SK-N-SH (cell line): ENCODE measurements at regions not wholly inside any gene's neighbourhood (a gene's known extent, or its start where the extent isn't known, plus 50 kb on each side); places are given as distances from the start of the nearest gene placed in this dataset.

Experiments used
- CTCF ChIA-PET: fragments of 300-600, 350-600 bp; formaldehyde crosslinking; extraction: SDS; loops from one replicate; lab custom pipeline; 2021; lab: Yijun Ruan, JAX
- POLR2A ChIA-PET: fragments of 350-600 bp; sonication (Branson Sonifier 250); formaldehyde crosslinking; extraction: SDS; loops from one replicate; lab custom pipeline; 2020; ENCODE audit warnings: antibody characterized with exemption, inconsistent platforms; lab: Yijun Ruan, JAX
- DNase-seq: peaks from one replicate; pipeline ENCODE4 v3.0.0; 2012
- H2AFZ ChIP-seq: fragments of 200-600 bp; sonication (generic); 2 replicates; pipeline ENCODE4 v1.8.1; 2016; ENCODE audit warnings: antibody characterized with exemption, mild to moderate bottlenecking, low read depth
- H3F3A ChIP-seq: fragments of 200-600 bp; sonication (generic); replicated peaks from 2 replicates; pipeline ENCODE3; 2016; ENCODE audit warnings: antibody characterized with exemption, mild to moderate bottlenecking; ENCODE audit not compliant: insufficient read depth
- H3K27ac ChIP-seq, 2 experiments: fragments of 200-500 bp in 1 of 2; fragments of 200-600 bp in 1 of 2; sonication (Bioruptor generic) in 1 of 2; sonication (generic), shearing (Covaris generic) in 1 of 2; 2 replicates each; pipeline versions ENCODE4 v1.5.1 to v1.6.1; 2014 to 2016; ENCODE audit warnings: low read depth in 2 of 2, inconsistent platforms in 1 of 2, low read length in 1 of 2, mild to moderate bottlenecking in 1 of 2, mixed read lengths in 1 of 2
- H3K27me3 ChIP-seq: fragments of 200-600 bp; sonication (generic), shearing (Covaris generic); 2 replicates; pipeline ENCODE4 v1.6.1; 2016; ENCODE audit warnings: mixed run types; ENCODE audit not compliant: insufficient read depth
- H3K36me3 ChIP-seq, 2 experiments: fragments of 200-500 bp in 1 of 2; fragments of 200-600 bp in 1 of 2; sonication (Bioruptor generic) in 1 of 2; sonication (generic) in 1 of 2; replicated peaks in 1 of 2; 2 replicates each; pipeline versions ENCODE3 to v1.5.1; 2014 to 2016; ENCODE audit warnings: low read length in 1 of 2, mild to moderate bottlenecking in 1 of 2; ENCODE audit not compliant: insufficient read depth in 2 of 2, control insufficient read depth in 1 of 2
- H3K4me1 ChIP-seq, 2 experiments: fragments of 200-500 bp in 1 of 2; fragments of 200-600 bp in 1 of 2; sonication (Bioruptor generic) in 1 of 2; sonication (generic), shearing (Covaris generic) in 1 of 2; 2 replicates each; pipeline versions ENCODE4 v1.5.1 to v1.6.1; 2014 to 2016; ENCODE audit warnings: low read depth in 1 of 2, low read length in 1 of 2, mixed run types in 1 of 2; ENCODE audit not compliant: insufficient read depth in 2 of 2, control insufficient read depth in 1 of 2
- H3K4me2 ChIP-seq: fragments of 200-600 bp; sonication (generic), shearing (Covaris generic); 2 replicates; pipeline ENCODE4 v1.6.1; 2017; ENCODE audit warnings: mixed run types
- H3K4me3 ChIP-seq, 2 experiments: fragments of 200-500 bp in 1 of 2; fragments of 200-600 bp in 1 of 2; sonication (Bioruptor generic) in 1 of 2; sonication (generic), shearing (Covaris generic) in 1 of 2; 2 replicates each; pipeline versions ENCODE4 v1.5.1 to v1.8.1; 2014 to 2016; ENCODE audit warnings: low read depth in 2 of 2, inconsistent platforms in 1 of 2, low read length in 1 of 2, mild to moderate bottlenecking in 1 of 2, mixed read lengths in 1 of 2, moderate library complexity in 1 of 2
- H3K79me2 ChIP-seq: fragments of 200-600 bp; sonication (generic); 2 replicates; pipeline ENCODE4 v1.8.1; 2017; ENCODE audit warnings: mild to moderate bottlenecking; ENCODE audit not compliant: insufficient read depth
- H3K9ac ChIP-seq: fragments of 200-600 bp; sonication (generic); 2 replicates; pipeline ENCODE4 v1.6.1; 2017; ENCODE audit warnings: mixed run types
- H3K9me2 ChIP-seq: fragments of 200-600 bp; sonication (generic); 2 replicates; pipeline ENCODE4 v1.6.1; 2017; ENCODE audit warnings: mixed run types
- H3K9me3 ChIP-seq: fragments of 200-600 bp; sonication (generic); 2 replicates; pipeline ENCODE4 v1.6.1; 2017; ENCODE audit warnings: mixed run types, mild to moderate bottlenecking, moderate library complexity
- H4K20me1 ChIP-seq: fragments of 200-600 bp; sonication (generic); 2 replicates; pipeline ENCODE4 v1.6.1; 2017; ENCODE audit warnings: mild to moderate bottlenecking, mixed run types; ENCODE audit not compliant: insufficient read depth
- CTCF ChIP-seq: fragments of 200-600 bp; sonication (generic); IDR thresholded peaks from 2 replicates; pipeline ENCODE4 v1.6.1; 2017; ENCODE audit warnings: antibody characterized with exemption, mild to moderate bottlenecking, moderate library complexity
- ELF1 ChIP-seq: IDR thresholded peaks from 2 replicates; pipeline ENCODE4 v1.4.0; 2012
- EZH2phosphoT487 ChIP-seq: fragments of 200-600 bp; sonication (generic); IDR thresholded peaks from 2 replicates; pipeline ENCODE4 v1.6.1; 2017; ENCODE audit warnings: low read depth, mixed run types, mild to moderate bottlenecking, antibody characterized with exemption, moderate library complexity, borderline replicate concordance
- FOXJ3 ChIP-seq: sonication (generic); formaldehyde crosslinking; IDR thresholded peaks from 2 replicates; pipeline ENCODE4 v1.5.1; 2020; ENCODE audit warnings: mild to moderate bottlenecking, missing genetic modification reagents
- GABPA ChIP-seq: IDR thresholded peaks from 2 replicates; pipeline ENCODE4 v1.4.0; 2012; ENCODE audit warnings: low read depth, mild to moderate bottlenecking
- JUND ChIP-seq: IDR thresholded peaks from 2 replicates; pipeline ENCODE4 v1.4.0; 2012
- MEF2A ChIP-seq: IDR thresholded peaks from 2 replicates; pipeline ENCODE4 v1.4.0; 2012; ENCODE audit warnings: low read depth, borderline replicate concordance
- NFIC ChIP-seq: IDR thresholded peaks from 2 replicates; pipeline ENCODE4 v1.4.0; 2012; ENCODE audit warnings: borderline replicate concordance
- NRF1 ChIP-seq: IDR thresholded peaks from 2 replicates; pipeline ENCODE4 v1.6.1; 2012; ENCODE audit warnings: low read depth, mild to moderate bottlenecking, low read length
- PBX3 ChIP-seq: IDR thresholded peaks from 2 replicates; pipeline ENCODE4; 2012
- POLR2AphosphoS5 ChIP-seq: IDR thresholded peaks from 2 replicates; pipeline ENCODE4 v1.6.1; 2012; ENCODE audit warnings: low read depth, low read length
- RAD21 ChIP-seq: IDR thresholded peaks from 2 replicates; pipeline ENCODE4 v1.6.1; 2012; ENCODE audit warnings: mild to moderate bottlenecking, low read length
- RCOR1 ChIP-seq: fragments of 150-350 bp; IDR thresholded peaks from 2 replicates; pipeline ENCODE4 v1.6.1; 2017; ENCODE audit warnings: antibody characterized with exemption, low read length
- SMC3 ChIP-seq: IDR thresholded peaks from 2 replicates; pipeline ENCODE4 v1.6.1; 2012; ENCODE audit warnings: low read depth, low read length, improper control_type of control experiment
- TAF1 ChIP-seq: IDR thresholded peaks from 2 replicates; pipeline ENCODE4 v1.6.1; 2012; ENCODE audit warnings: low read depth, mild to moderate bottlenecking, low read length, moderate library complexity, borderline replicate concordance
- TEAD4 ChIP-seq: IDR thresholded peaks from 2 replicates; pipeline ENCODE4 v1.4.0; 2012; ENCODE audit warnings: mild to moderate bottlenecking, borderline replicate concordance; ENCODE audit not compliant: insufficient read depth
- USF1 ChIP-seq: IDR thresholded peaks from 2 replicates; pipeline ENCODE4 v1.4.0; 2012; ENCODE audit warnings: low read depth, borderline replicate concordance
- USF2 ChIP-seq: fragments of 150-350 bp; IDR thresholded peaks from 2 replicates; pipeline ENCODE4 v1.6.1; 2017; ENCODE audit warnings: antibody characterized with exemption, low read length, low read depth, borderline replicate concordance
- ZBTB33 ChIP-seq: IDR thresholded peaks from 2 replicates; pipeline ENCODE4 v1.4.0; 2012; ENCODE audit warnings: low read depth, borderline replicate concordance
- WGBS: methylation state at CpG from one replicate; pipeline ENCODE4 v1.1.6; 2017; ENCODE audit warnings: low lambda C conversion rate; 5-methylcytosine and 5-hydroxymethylcytosine counted together

- H3K4me1 ChIP-seq: no peaks in the 10 kb centered on the region; a peak in 1 of 4 replicates
- no peak for DNase-seq
- TF ChIP-seq NRF1: no peak
- no peak for TF ChIP-seq TAF1
- no peak for TF ChIP-seq POLR2AphosphoS5
- 0 out of 2 replicates have a peak, but pooled peaks have one; percentile 9 for TF ChIP-seq JUND
- H3K9me3 ChIP-seq: no peaks in the 10 kb centered on the region
- no peak overlapping the region for H3K27ac ChIP-seq
- no peaks in the 10 kb centered on the region for H3K36me3 ChIP-seq
- 76% methylated on average over 3 of the region's 3 CpGs for WGBS
- CTCF ChIA-PET: interaction anchor here (1.1 kb wide), 1 partner anchor 10 kb away, joined by 3 read pairs; no protein-coding TSS in a partner anchor
- POLR2A ChIA-PET: no interaction called here
- no peak overlapping the region for H3K4me2 ChIP-seq
- no peaks in the 10 kb centered on the region for H4K20me1 ChIP-seq
- no peaks in the 10 kb centered on the region for H3K79me2 ChIP-seq
- no peaks in the 10 kb centered on the region for H3K9me2 ChIP-seq
- H3F3A ChIP-seq: no peaks in the 10 kb centered on the region
- no peak overlapping the region for H3K4me3 ChIP-seq
- peak overlapping the region; percentile 80; the same call in 1 of the 2 replicates for H2AFZ ChIP-seq
- H3K27me3 ChIP-seq: no peaks in the 10 kb centered on the region
- H3K9ac ChIP-seq: no peak overlapping the region
Measured at GRCh38 chr5:92505145-92505544, 1075.9 kb downstream of the NR2F1-AS1 start.

GRCh38 chr5:92504346-92504745 lies 1076.7 kb downstream of the NR2F1-AS1 start:
- Histone ChIP-seq H3K4me3 (no peak overlapping the region), H2AFZ (no peak overlapping the region), H3K4me2 (no peak overlapping the region), H3K27ac (no peak overlapping the region), H4K20me1 (no peaks in the 10 kb centered on the region), H3K79me2 (no peaks in the 10 kb centered on the region), H3K27me3 (no peaks in the 10 kb centered on the region), H3K36me3 (no peaks in the 10 kb centered on the region), H3K9ac (no peak overlapping the region), H3K9me2 (no peaks in the 10 kb centered on the region), H3F3A (no peaks in the 10 kb centered on the region), H3K9me3 (no peaks in the 10 kb centered on the region), H3K4me1 (no peaks in the 10 kb centered on the region; a peak in 1 of 4 replicates)
- no peak for DNase-seq
- TF ChIP-seq CTCF (no peak), TEAD4 (no peak), RCOR1 (no peak), MEF2A (no peak), PBX3 (no peak), TAF1 (no peak), ELF1 (no peak), FOXJ3 (CRISPR knock-in tag) (no peak), USF2 (no peak), SMC3 (no peak), USF1 (no peak), POLR2AphosphoS5 (no peak), RAD21 (no peak), ZBTB33 (no peak), GABPA (no peak), NFIC (no peak), EZH2phosphoT487 (no peak)
- WGBS: 86% methylated on average over 2 of the region's 2 CpGs
- CTCF ChIA-PET: interaction anchor here (1.1 kb wide), 1 partner anchor 11 kb away, joined by 3 read pairs; no protein-coding TSS in a partner anchor
- POLR2A ChIA-PET: no interaction called here
